ENCODE measurements at regions not wholly inside any gene's neighbourhood (a gene's known extent, or its start where the extent isn't known, plus 50 kb on each side); places are given as distances from the start of the nearest gene placed in this dataset.

GRCh38 chr18:44370861-44371260 lies 309.8 kb upstream of the SETBP1 start:
- intact Hi-C loops (cut with DNase I): no loop called here
- Histone ChIP-seq H3K4me1 (no peaks in the 10 kb centered on the region), H3K36me3 (no peaks in the 10 kb centered on the region), H3K9me3 (peaks cover 0 to 23% (median 10%) of the 10 kb centered on the region in 4 donors), H3K27ac (replicated peaks in 1 of 4) (no peak overlapping the region), H3K27me3 (no peaks in the 10 kb centered on the region), H3K4me3 (no peak overlapping the region)
- 45% methylated on average over 1 of the region's 1 CpG for WGBS
- TF ChIP-seq POLR2A (IDR thresholded peaks at IDR 0.05; ENCODE audit: low read depth) (no peak), POLR2AphosphoS5 (IDR thresholded peaks at IDR 0.05) (no peak), CTCF (IDR thresholded peaks at IDR 0.05) (no peak), EP300 (IDR thresholded peaks at IDR 0.05) (no peak)
- no peak for DNase-seq (ENCODE audit: extremely low spot score)

GRCh38 chr18:44374966-44375365 lies 305.7 kb upstream of the SETBP1 start:
- Histone ChIP-seq H3K4me3 (no peak overlapping the region), H3K36me3 (no peaks in the 10 kb centered on the region), H3K4me1 (no peaks in the 10 kb centered on the region), H3K9me3 (peaks cover 0 to 17% (median 10%) of the 10 kb centered on the region in 4 donors), H3K27me3 (no peaks in the 10 kb centered on the region), H3K27ac (replicated peaks in 1 of 4) (no peak overlapping the region)
- TF ChIP-seq CTCF (IDR thresholded peaks at IDR 0.05) (no peak), EP300 (IDR thresholded peaks at IDR 0.05) (no peak), POLR2AphosphoS5 (IDR thresholded peaks at IDR 0.05) (no peak), POLR2A (IDR thresholded peaks at IDR 0.05; ENCODE audit: low read depth) (no peak)
- WGBS: 93% methylated on average over 3 of the region's 3 CpGs
- no peak for DNase-seq (ENCODE audit: extremely low spot score)
- intact Hi-C loops (cut with DNase I): no loop called here

GRCh38 chr18:44386401-44386800 lies 294.3 kb upstream of the SETBP1 start:
- no peak for DNase-seq (ENCODE audit: extremely low spot score)
- no peaks in the 10 kb centered on the region for H3K27me3 ChIP-seq
- no peak overlapping the region for H3K27ac ChIP-seq (replicated peaks in 1 of 4)
- peaks cover 0 to 19% (median 15%) of the 10 kb centered on the region in 4 donors for H3K4me1 ChIP-seq
- WGBS: 33% methylated on average over 5 of the region's 5 CpGs
- H3K36me3 ChIP-seq: no peaks in the 10 kb centered on the region
- H3K4me3 ChIP-seq: no peak overlapping the region
- no peaks in the 10 kb centered on the region for H3K9me3 ChIP-seq
- TF ChIP-seq EP300 (IDR thresholded peaks at IDR 0.05) (no peak), CTCF (IDR thresholded peaks at IDR 0.05) (peak in 2 of 3 experiments; percentile 13), POLR2AphosphoS5 (IDR thresholded peaks at IDR 0.05) (no peak)
- intact Hi-C loops (cut with DNase I): loop anchor here (10.0 kb wide), 1 partner anchor 288 kb away; no protein-coding TSS in a partner anchor

GRCh38 chr18:44388329-44388728 lies 292.4 kb upstream of the SETBP1 start:
- Histone ChIP-seq H3K27me3 (no peaks in the 10 kb centered on the region), H3K4me3 (no peak overlapping the region), H3K9me3 (no peaks in the 10 kb centered on the region), H3K4me1 (peaks cover 0 to 19% (median 15%) of the 10 kb centered on the region in 4 donors), H3K36me3 (no peaks in the 10 kb centered on the region), H3K27ac (replicated peaks in 1 of 4) (no peak overlapping the region)
- DNase-seq (ENCODE audit: extremely low spot score): no peak
- TF ChIP-seq EP300 (IDR thresholded peaks at IDR 0.05) (no peak), POLR2AphosphoS5 (IDR thresholded peaks at IDR 0.05) (no peak), CTCF (IDR thresholded peaks at IDR 0.05) (no peak), POLR2A (IDR thresholded peaks at IDR 0.05; ENCODE audit: low read depth) (no peak)
- 68% methylated on average over 2 of the region's 2 CpGs for WGBS
- intact Hi-C loops (cut with DNase I): loop anchor here (10.0 kb wide), 1 partner anchor 286 kb away; no protein-coding TSS in a partner anchor

- DNase-seq (ENCODE audit: extremely low spot score): no peak
- TF ChIP-seq EP300 (IDR thresholded peaks at IDR 0.05) (no peak), POLR2AphosphoS5 (IDR thresholded peaks at IDR 0.05) (no peak), CTCF (IDR thresholded peaks at IDR 0.05) (no peak), POLR2A (IDR thresholded peaks at IDR 0.05; ENCODE audit: low read depth) (no peak)
- Histone ChIP-seq H3K4me1 (peaks cover 0 to 5% (median 1%) of the 10 kb centered on the region in 4 donors), H3K27ac (replicated peaks in 1 of 4) (no peak overlapping the region), H3K36me3 (no peaks in the 10 kb centered on the region), H3K9me3 (no peaks in the 10 kb centered on the region), H3K4me3 (no peak overlapping the region), H3K27me3 (no peaks in the 10 kb centered on the region)
- intact Hi-C loops (cut with DNase I): no loop called here
Observed at GRCh38 chr18:44392933-44393332, 287.8 kb upstream of the SETBP1 start.
